GM06990 (cell line): ENCODE measurements at regions not wholly inside any gene's neighbourhood (a gene's known extent, or its start where the extent isn't known, plus 50 kb on each side); places are given as distances from the start of the nearest gene placed in this dataset.
"Not testable (repeated sequence)": the region's sequence is repeated elsewhere in the genome, so short reads cannot be mapped to it uniquely, and the experiment has no call there.

Source experiments
- DNase-seq: peaks from one replicate; pipeline ENCODE4 v3.0.0-alpha.2; 2011; ENCODE audit not compliant: insufficient read length; ENCODE audit errors: extremely low read depth
- H3K27me3 ChIP-seq: replicated peaks from 2 replicates; pipeline ENCODE4 v1.6.0; 2011; ENCODE audit warnings: low read length; ENCODE audit not compliant: control insufficient read depth, insufficient read depth
- H3K36me3 ChIP-seq: 2 replicates; pipeline ENCODE4 v1.5.1; 2011; ENCODE audit warnings: low read length; ENCODE audit not compliant: control insufficient read depth, insufficient read depth
- H3K4me3 ChIP-seq: replicated peaks from 2 replicates; pipeline ENCODE4 v1.5.1; 2011; ENCODE audit warnings: low read depth, mild to moderate bottlenecking, control low read depth, low read length
- TF ChIP-seq, protein P1 (sequence below): IDR thresholded peaks from 2 replicates; pipeline ENCODE4 v1.5.1; 2011; ENCODE audit warnings: low read length, control low read depth, mild to moderate bottlenecking, inconsistent platforms; ENCODE audit not compliant: insufficient read depth, poor library complexity, severe bottlenecking

DNA sequence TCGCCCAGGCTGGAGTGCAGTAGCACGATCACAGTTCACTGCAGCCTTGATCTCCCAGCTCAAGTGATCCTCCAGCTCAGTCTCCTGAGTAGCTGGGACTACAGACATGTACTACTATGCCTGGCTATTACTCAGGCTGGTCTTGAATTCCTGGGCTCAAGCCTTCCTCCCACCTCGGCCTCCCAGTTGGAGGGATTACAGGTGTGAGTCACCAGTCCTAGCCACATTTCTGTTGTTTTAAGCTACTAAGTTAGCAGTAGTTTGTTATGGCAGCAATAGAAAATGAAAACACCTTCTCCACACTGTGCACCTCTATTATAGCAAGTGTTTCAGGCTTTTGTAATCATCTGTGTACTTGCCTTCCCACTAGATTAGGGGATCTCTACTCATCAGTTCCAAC is 588.9 kb upstream of the TLE4 start:
- no peak overlapping the region for H3K4me3 ChIP-seq
- DNase-seq, result no peak
- H3K36me3 ChIP-seq, result no peaks in the 10 kb centered on the region
- TF ChIP-seq, protein P1, sequence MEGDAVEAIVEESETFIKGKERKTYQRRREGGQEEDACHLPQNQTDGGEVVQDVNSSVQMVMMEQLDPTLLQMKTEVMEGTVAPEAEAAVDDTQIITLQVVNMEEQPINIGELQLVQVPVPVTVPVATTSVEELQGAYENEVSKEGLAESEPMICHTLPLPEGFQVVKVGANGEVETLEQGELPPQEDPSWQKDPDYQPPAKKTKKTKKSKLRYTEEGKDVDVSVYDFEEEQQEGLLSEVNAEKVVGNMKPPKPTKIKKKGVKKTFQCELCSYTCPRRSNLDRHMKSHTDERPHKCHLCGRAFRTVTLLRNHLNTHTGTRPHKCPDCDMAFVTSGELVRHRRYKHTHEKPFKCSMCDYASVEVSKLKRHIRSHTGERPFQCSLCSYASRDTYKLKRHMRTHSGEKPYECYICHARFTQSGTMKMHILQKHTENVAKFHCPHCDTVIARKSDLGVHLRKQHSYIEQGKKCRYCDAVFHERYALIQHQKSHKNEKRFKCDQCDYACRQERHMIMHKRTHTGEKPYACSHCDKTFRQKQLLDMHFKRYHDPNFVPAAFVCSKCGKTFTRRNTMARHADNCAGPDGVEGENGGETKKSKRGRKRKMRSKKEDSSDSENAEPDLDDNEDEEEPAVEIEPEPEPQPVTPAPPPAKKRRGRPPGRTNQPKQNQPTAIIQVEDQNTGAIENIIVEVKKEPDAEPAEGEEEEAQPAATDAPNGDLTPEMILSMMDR, result no peak
- H3K27me3 ChIP-seq, result no peaks in the 10 kb centered on the region

DNA sequence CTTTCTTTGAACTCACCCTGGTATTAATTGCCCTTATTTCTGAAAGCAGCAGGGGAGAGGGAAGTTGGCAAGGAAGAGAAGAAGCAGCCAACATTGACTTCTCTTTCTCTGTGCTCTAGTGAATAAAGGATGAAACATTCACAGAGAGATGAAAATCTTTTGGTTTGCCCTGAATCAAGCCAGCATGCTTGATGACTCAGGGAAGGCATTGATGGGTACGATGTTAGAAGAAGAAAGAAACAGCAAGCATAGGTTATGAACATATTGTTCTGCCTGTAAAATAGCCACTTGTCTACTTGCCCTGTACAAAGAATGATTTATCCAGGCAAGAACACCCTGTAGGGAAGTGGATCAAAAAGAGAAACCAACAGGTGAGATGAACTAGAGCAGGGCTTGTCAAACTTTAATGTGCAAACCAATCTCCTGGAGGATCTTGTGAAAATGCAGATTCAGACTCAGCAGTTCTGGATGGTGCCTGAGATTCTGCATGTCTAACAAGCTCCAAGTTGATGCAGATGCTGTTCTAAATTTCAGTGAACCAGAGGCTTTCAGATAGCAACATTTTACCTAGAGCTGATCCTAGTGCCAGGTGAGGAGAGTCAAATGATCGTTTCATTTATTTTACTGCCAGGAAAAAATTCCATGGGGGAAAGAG is 586.6 kb upstream of the TLE4 start:
- H3K4me3 ChIP-seq, result no peak overlapping the region
- TF ChIP-seq, protein P1, result no peak
- no peaks in the 10 kb centered on the region for H3K27me3 ChIP-seq
- no peaks in the 10 kb centered on the region for H3K36me3 ChIP-seq
- DNase-seq, result no peak

DNA sequence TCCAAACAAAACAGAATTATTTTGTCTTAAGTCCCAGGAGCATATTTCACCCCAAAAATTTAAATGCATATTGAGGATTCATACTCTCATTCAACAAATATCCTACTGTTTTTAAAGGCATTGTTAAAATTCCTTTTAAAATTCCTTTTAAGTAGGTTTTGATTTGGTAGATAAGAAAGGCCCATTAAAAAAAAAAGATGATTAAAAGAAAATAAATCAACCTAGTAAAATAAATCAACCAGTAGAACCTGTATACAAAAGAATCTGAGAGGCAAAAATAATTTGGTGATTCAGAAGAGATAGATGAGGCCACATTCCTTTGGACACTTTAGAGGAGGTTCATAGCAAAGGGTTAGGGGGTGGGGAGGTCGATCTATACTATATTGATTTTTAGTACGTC is 585.3 kb upstream of the TLE4 start:
- H3K36me3 ChIP-seq, result no peaks in the 10 kb centered on the region
- TF ChIP-seq, protein P1, result no peak
- no peaks in the 10 kb centered on the region for H3K27me3 ChIP-seq
- no peak for DNase-seq
- no peak overlapping the region for H3K4me3 ChIP-seq

DNA sequence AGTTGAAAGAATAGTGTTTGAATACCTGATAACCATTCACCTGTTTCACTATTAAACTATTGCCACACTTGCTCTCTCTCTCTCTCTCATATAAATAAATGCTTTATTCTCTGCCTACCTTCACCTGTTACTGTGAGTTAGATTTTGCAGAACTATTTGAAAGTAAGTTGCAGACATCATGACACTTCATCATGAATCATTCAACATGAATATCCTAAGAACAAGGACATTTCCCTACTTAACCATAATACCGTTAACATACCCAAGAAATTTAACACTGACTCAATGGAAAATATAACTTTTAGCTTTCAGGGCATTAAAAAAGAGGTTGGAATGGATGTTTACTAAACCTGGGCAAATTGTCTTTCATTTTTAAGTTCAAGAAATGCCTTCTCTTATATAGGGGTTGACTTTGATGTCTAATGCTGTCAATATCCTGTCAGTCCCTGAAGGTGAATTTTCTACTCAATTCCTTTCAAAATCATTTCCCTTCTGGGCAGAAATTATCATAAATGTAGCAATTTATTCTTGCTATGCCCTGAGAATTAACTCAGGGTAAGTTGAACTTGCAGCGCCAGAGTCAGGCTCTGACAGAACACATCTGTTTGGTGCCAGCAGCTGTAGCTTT is 582.6 kb upstream of the TLE4 start:
- no peaks in the 10 kb centered on the region for H3K36me3 ChIP-seq
- no peak overlapping the region for H3K4me3 ChIP-seq
- no peak for DNase-seq
- TF ChIP-seq, protein P1, result no peak
- no peaks in the 10 kb centered on the region for H3K27me3 ChIP-seq

DNA sequence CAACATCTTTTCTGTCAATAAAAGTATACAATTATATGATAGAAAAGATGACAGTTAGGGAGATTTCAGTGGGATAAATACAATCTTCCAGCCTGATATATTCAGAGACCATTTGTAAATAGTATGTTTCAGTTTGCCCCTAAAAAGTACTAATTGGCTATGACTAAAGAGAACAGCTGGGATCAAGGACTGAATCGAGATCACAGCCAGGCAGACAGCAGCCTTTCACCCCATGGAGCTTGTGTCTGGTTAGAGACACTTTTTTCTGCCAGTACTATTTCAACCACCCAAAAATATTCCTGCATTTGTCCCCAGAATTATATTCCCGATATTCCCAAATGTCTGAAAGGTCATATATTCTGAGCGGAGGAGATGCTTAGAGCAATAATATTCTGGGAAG is 577.3 kb upstream of the TLE4 start:
- H3K27me3 ChIP-seq, result no peaks in the 10 kb centered on the region
- H3K36me3 ChIP-seq, result no peaks in the 10 kb centered on the region
- H3K4me3 ChIP-seq, result no peak overlapping the region
- TF ChIP-seq, protein P1, result no peak
- no peak for DNase-seq

DNA sequence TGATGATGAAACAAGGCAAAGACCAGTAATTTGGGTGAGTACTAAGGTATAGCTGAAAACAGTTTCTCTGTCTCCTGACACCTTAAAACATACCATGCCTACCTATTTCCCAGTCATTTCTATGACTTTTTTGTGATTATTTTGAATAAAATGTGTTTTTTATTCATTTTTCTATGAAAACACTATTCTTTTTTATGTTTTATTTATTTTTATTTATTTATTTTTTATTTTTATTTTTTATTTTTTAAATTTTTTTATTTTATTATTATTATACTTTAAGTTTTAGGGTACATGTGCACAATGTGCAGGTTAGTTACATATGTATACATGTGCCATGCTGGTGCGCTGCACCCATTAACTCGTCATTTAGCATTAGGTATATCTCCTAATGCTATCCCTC is 576.8 kb upstream of the TLE4 start:
- not testable (repeated sequence) for H3K4me3 ChIP-seq, H3K27me3 ChIP-seq, DNase-seq, H3K36me3 ChIP-seq
